ENCODE measurements at regions not wholly inside any gene's neighbourhood (a gene's known extent, or its start where the extent isn't known, plus 50 kb on each side); places are given as distances from the start of the nearest gene placed in this dataset.
A peak's percentile ranks its signal among the peaks of the same experiment; 100 is the strongest.

- peak; percentile 45 for DNase-seq (ENCODE audit: low spot score)
Measured at GRCh38 chr1:68378296-68379084, 71.3 kb downstream of the RPE65 start.

GRCh38 chr1:68377098-68377497 lies 72.7 kb downstream of the RPE65 start:
- no peak for DNase-seq (ENCODE audit: low spot score)

GRCh38 chr1:68376441-68376840 lies 73.3 kb downstream of the RPE65 start:
- no peak for DNase-seq (ENCODE audit: low spot score)

GRCh38 chr1:68375919-68376318 lies 73.8 kb downstream of the RPE65 start:
- DNase-seq (ENCODE audit: low spot score), result peak; percentile 32

GRCh38 chr1:68373173-68373572 lies 76.6 kb downstream of the RPE65 start:
- no peak for DNase-seq (ENCODE audit: low spot score)

GRCh38 chr1:68372487-68372886 lies 77.3 kb downstream of the RPE65 start:
- no peak for DNase-seq (ENCODE audit: low spot score)

GRCh38 chr1:68370101-68370915 lies 79.4 kb downstream of the RPE65 start:
- DNase-seq (ENCODE audit: low spot score), result no peak

- no peak for DNase-seq (ENCODE audit: low spot score)
Measured at GRCh38 chr1:68366572-68366971, 83.2 kb downstream of the RPE65 start.

GRCh38 chr1:68365709-68366382 lies 83.9 kb downstream of the RPE65 start:
- no peak for DNase-seq (ENCODE audit: low spot score)

- DNase-seq (ENCODE audit: low spot score), result no peak
Measured at GRCh38 chr1:68363339-68363738, 86.4 kb downstream of the RPE65 start.

GRCh38 chr1:68361346-68361910 lies 88.3 kb downstream of the RPE65 start:
- no peak for DNase-seq (ENCODE audit: low spot score)

- no peak for DNase-seq (ENCODE audit: low spot score)
Measured at GRCh38 chr1:68359045-68359444, 90.7 kb downstream of the RPE65 start.

- DNase-seq (ENCODE audit: low spot score), result no peak
Measured at GRCh38 chr1:68358439-68358838, 91.3 kb downstream of the RPE65 start.

- no peak for DNase-seq (ENCODE audit: low spot score)
Measured at GRCh38 chr1:68355614-68356013, 94.1 kb downstream of the RPE65 start.

- DNase-seq (ENCODE audit: low spot score), result no peak
Measured at GRCh38 chr1:68352202-68352601, 97.6 kb downstream of the RPE65 start.

- DNase-seq (ENCODE audit: low spot score), result no peak
Measured at GRCh38 chr1:68347415-68347814, 102.3 kb downstream of the RPE65 start.

GRCh38 chr1:68346188-68346808 lies 103.5 kb downstream of the RPE65 start:
- no peak for DNase-seq (ENCODE audit: low spot score)

GRCh38 chr1:68344208-68344607 lies 105.5 kb downstream of the RPE65 start:
- no peak for DNase-seq (ENCODE audit: low spot score)

- DNase-seq (ENCODE audit: low spot score), result no peak
Measured at GRCh38 chr1:68340951-68341350, 108.6 kb upstream of the WLS start.

GRCh38 chr1:68339505-68339904 lies 107.2 kb upstream of the WLS start:
- DNase-seq (ENCODE audit: low spot score), result no peak

- no peak for DNase-seq (ENCODE audit: low spot score)
Measured at GRCh38 chr1:68338081-68338480, 105.8 kb upstream of the WLS start.

GRCh38 chr1:68332041-68332440 lies 99.7 kb upstream of the WLS start:
- DNase-seq (ENCODE audit: low spot score), result no peak

Data from AG08396 (cell line).